ENCODE measurements at regions not wholly inside any gene's neighbourhood (a gene's known extent, or its start where the extent isn't known, plus 50 kb on each side); places are given as distances from the start of the nearest gene placed in this dataset.

DNA sequence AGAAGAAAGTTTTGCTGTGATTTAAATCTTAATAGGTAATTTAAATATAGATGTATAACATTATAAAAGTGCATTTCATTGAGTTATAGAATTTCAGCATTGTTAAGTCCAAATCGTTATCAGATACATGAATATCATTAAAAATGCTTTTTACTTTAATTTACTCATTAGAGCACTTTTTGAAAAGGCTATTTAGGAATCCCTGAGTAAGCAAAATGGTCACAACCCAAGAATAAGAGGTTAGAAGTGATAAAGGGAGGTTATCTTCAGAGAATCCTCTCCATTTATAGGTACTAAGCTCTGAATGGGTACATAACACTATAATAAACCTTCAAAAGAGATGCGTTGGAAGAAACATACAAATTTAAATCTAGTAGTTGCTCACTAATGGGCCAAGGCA lies 130.7 kb downstream of the SLC30A10 start:
- H2AK5ac ChIP-seq (ENCODE audit: low read length) = no peak overlapping the region
- H3K14ac ChIP-seq (ENCODE audit: low read length) = no peak overlapping the region
- no peaks in the 10 kb centered on the region for H3K4me1 ChIP-seq (ENCODE audit: control insufficient read depth in 1 of 2, insufficient read depth in 2 of 2, low read length in 2 of 2)
- WGBS (ENCODE audit: extremely low coverage, insufficient coverage, insufficient read length) = no CpG with 5 or more reads among the region's 2 CpGs
- no peaks in the 10 kb centered on the region for H3K36me3 ChIP-seq (ENCODE audit: control insufficient read depth in 1 of 2, insufficient read depth in 2 of 2, low read length in 2 of 2)
- H3K18ac ChIP-seq (ENCODE audit: low read length) = no peak overlapping the region
- no peak overlapping the region for H4K91ac ChIP-seq (ENCODE audit: low read depth, low read length)
- H3K9me3 ChIP-seq (ENCODE audit: insufficient read depth, low read depth, low read length) = no peaks in the 10 kb centered on the region
- H3K4me2 ChIP-seq (ENCODE audit: low read length) = no peak overlapping the region
- no peak overlapping the region for H3K9ac ChIP-seq (ENCODE audit: low read length)
- H3K27me3 ChIP-seq (ENCODE audit: insufficient read depth, low read length) = no peaks in the 10 kb centered on the region
- no peak overlapping the region for H2BK120ac ChIP-seq (ENCODE audit: insufficient read depth, low read length, poor library complexity)
- H3K27ac ChIP-seq (ENCODE audit: low read depth, low read length) = no peak overlapping the region
- no peaks in the 10 kb centered on the region for H3K79me2 ChIP-seq (ENCODE audit: control insufficient read depth, insufficient read depth, low read length, poor library complexity)
- H4K8ac ChIP-seq (ENCODE audit: low read depth, low read length) = no peak overlapping the region
- H3K4me3 ChIP-seq (ENCODE audit: low read depth, low read length) = no peak overlapping the region
- H2BK12ac ChIP-seq (ENCODE audit: low read length) = no peak overlapping the region
- H3K4ac ChIP-seq (ENCODE audit: low read depth, low read length) = no peak overlapping the region
- no peak overlapping the region for H4K12ac ChIP-seq (ENCODE audit: low read depth, low read length)
- no peaks in the 10 kb centered on the region for H3K79me1 ChIP-seq (ENCODE audit: low read length)
- no peak overlapping the region for H2BK5ac ChIP-seq (ENCODE audit: low read depth, low read length, poor library complexity)
- no peak overlapping the region for H2AFZ ChIP-seq (ENCODE audit: insufficient read depth, low read length, poor library complexity)
- no peak for DNase-seq
- H3K23ac ChIP-seq (ENCODE audit: low read length) = no peak overlapping the region

- Histone ChIP-seq H3K79me1 (ENCODE audit: low read length) (no peaks in the 10 kb centered on the region), H3K4me1 (ENCODE audit: control insufficient read depth in 1 of 2, insufficient read depth in 2 of 2, low read length in 2 of 2) (no peaks in the 10 kb centered on the region), H3K79me2 (ENCODE audit: control insufficient read depth, insufficient read depth, low read length, poor library complexity) (no peaks in the 10 kb centered on the region), H3K9ac (ENCODE audit: low read length) (no peak overlapping the region), H3K23ac (ENCODE audit: low read length) (no peak overlapping the region), H3K18ac (ENCODE audit: low read length) (no peak overlapping the region), H2BK120ac (ENCODE audit: insufficient read depth, low read length, poor library complexity) (no peak overlapping the region), H2BK5ac (ENCODE audit: low read depth, low read length, poor library complexity) (no peak overlapping the region), H3K9me3 (ENCODE audit: insufficient read depth, low read depth, low read length) (no peaks in the 10 kb centered on the region), H2BK12ac (ENCODE audit: low read length) (no peak overlapping the region), H2AFZ (ENCODE audit: insufficient read depth, low read length, poor library complexity) (no peak overlapping the region), H3K4me2 (ENCODE audit: low read length) (no peak overlapping the region), H3K4me3 (ENCODE audit: low read depth, low read length) (no peak overlapping the region), H2AK5ac (ENCODE audit: low read length) (no peak overlapping the region), H4K12ac (ENCODE audit: low read depth, low read length) (no peak overlapping the region), H3K4ac (ENCODE audit: low read depth, low read length) (no peak overlapping the region), H3K27me3 (ENCODE audit: insufficient read depth, low read length) (no peaks in the 10 kb centered on the region), H4K91ac (ENCODE audit: low read depth, low read length) (no peak overlapping the region), H3K36me3 (ENCODE audit: control insufficient read depth in 1 of 2, insufficient read depth in 2 of 2, low read length in 2 of 2) (no peaks in the 10 kb centered on the region), H4K8ac (ENCODE audit: low read depth, low read length) (no peak overlapping the region), H3K14ac (ENCODE audit: low read length) (no peak overlapping the region), H3K27ac (ENCODE audit: low read depth, low read length) (no peak overlapping the region)
- DNase-seq = no peak
These were observed 131.3 kb downstream of the SLC30A10 start for GRCh38 chr1:219797009-219797408.

DNA sequence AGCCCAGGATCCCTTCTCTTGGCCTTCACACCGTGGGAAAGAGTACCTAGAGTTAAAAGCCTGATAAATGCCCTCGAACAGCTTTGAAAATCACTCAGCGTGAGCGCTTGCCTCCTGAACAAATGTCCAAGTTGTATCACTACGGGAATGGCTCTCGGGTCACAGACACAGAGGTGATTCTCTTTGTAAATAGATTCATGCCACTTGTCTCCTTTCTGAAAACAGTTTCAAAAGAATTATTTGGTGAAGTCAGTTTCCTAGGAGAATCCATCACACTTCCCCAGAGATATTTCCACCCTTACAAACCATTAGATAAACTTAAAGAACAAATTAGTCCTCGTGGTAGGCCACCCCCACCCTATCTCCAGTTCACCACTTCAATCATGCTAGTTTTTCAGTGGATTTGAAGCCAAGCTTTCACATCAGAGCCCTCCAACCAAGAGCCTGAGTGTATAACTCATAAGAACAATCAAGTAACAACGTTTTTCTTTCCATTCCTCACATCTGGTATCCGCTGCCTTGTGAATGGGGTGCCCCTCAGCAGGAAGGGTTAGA lies 132.9 kb downstream of the SLC30A10 start:
- no peaks in the 10 kb centered on the region for H3K27me3 ChIP-seq (ENCODE audit: insufficient read depth, low read length)
- no CpG with 5 or more reads among the region's 9 CpGs for WGBS (ENCODE audit: extremely low coverage, insufficient coverage, insufficient read length)
- H2AK5ac ChIP-seq (ENCODE audit: low read length) = no peak overlapping the region
- H2BK5ac ChIP-seq (ENCODE audit: low read depth, low read length, poor library complexity) = no peak overlapping the region
- no peak overlapping the region for H2BK120ac ChIP-seq (ENCODE audit: insufficient read depth, low read length, poor library complexity)
- no peaks in the 10 kb centered on the region for H3K36me3 ChIP-seq (ENCODE audit: control insufficient read depth in 1 of 2, insufficient read depth in 2 of 2, low read length in 2 of 2)
- H3K27ac ChIP-seq (ENCODE audit: low read depth, low read length) = no peak overlapping the region
- H3K14ac ChIP-seq (ENCODE audit: low read length) = no peak overlapping the region
- DNase-seq = no peak
- H4K91ac ChIP-seq (ENCODE audit: low read depth, low read length) = no peak overlapping the region
- H4K12ac ChIP-seq (ENCODE audit: low read depth, low read length) = no peak overlapping the region
- no peak overlapping the region for H2BK12ac ChIP-seq (ENCODE audit: low read length)
- no peaks in the 10 kb centered on the region for H3K4me1 ChIP-seq (ENCODE audit: control insufficient read depth in 1 of 2, insufficient read depth in 2 of 2, low read length in 2 of 2)
- H4K8ac ChIP-seq (ENCODE audit: low read depth, low read length) = no peak overlapping the region
- H3K9me3 ChIP-seq (ENCODE audit: insufficient read depth, low read depth, low read length) = no peaks in the 10 kb centered on the region
- H3K79me2 ChIP-seq (ENCODE audit: control insufficient read depth, insufficient read depth, low read length, poor library complexity) = no peaks in the 10 kb centered on the region
- H3K4me3 ChIP-seq (ENCODE audit: low read depth, low read length) = no peak overlapping the region
- H2AFZ ChIP-seq (ENCODE audit: insufficient read depth, low read length, poor library complexity) = no peak overlapping the region
- no peak overlapping the region for H3K23ac ChIP-seq (ENCODE audit: low read length)
- no peak overlapping the region for H3K9ac ChIP-seq (ENCODE audit: low read length)
- H3K4me2 ChIP-seq (ENCODE audit: low read length) = no peak overlapping the region
- H3K4ac ChIP-seq (ENCODE audit: low read depth, low read length) = no peak overlapping the region
- H3K79me1 ChIP-seq (ENCODE audit: low read length) = no peaks in the 10 kb centered on the region
- H3K18ac ChIP-seq (ENCODE audit: low read length) = no peak overlapping the region

GRCh38 chr1:219794085-219794743 lies 134.1 kb downstream of the SLC30A10 start:
- Histone ChIP-seq H3K4me2 (ENCODE audit: low read length) (no peak overlapping the region), H4K8ac (ENCODE audit: low read depth, low read length) (no peak overlapping the region), H3K79me1 (ENCODE audit: low read length) (no peaks in the 10 kb centered on the region), H3K18ac (ENCODE audit: low read length) (no peak overlapping the region), H3K4me1 (ENCODE audit: control insufficient read depth in 1 of 2, insufficient read depth in 2 of 2, low read length in 2 of 2) (no peaks in the 10 kb centered on the region), H4K12ac (ENCODE audit: low read depth, low read length) (no peak overlapping the region), H3K79me2 (ENCODE audit: control insufficient read depth, insufficient read depth, low read length, poor library complexity) (no peaks in the 10 kb centered on the region), H2AFZ (ENCODE audit: insufficient read depth, low read length, poor library complexity) (no peak overlapping the region), H3K14ac (ENCODE audit: low read length) (no peak overlapping the region), H3K36me3 (ENCODE audit: control insufficient read depth in 1 of 2, insufficient read depth in 2 of 2, low read length in 2 of 2) (no peaks in the 10 kb centered on the region), H3K4ac (ENCODE audit: low read depth, low read length) (no peak overlapping the region), H3K23ac (ENCODE audit: low read length) (no peak overlapping the region), H2AK5ac (ENCODE audit: low read length) (no peak overlapping the region), H2BK12ac (ENCODE audit: low read length) (no peak overlapping the region), H2BK5ac (ENCODE audit: low read depth, low read length, poor library complexity) (no peak overlapping the region), H3K9ac (ENCODE audit: low read length) (no peak overlapping the region), H3K4me3 (ENCODE audit: low read depth, low read length) (no peak overlapping the region), H3K9me3 (ENCODE audit: insufficient read depth, low read depth, low read length) (no peaks in the 10 kb centered on the region), H3K27me3 (ENCODE audit: insufficient read depth, low read length) (no peaks in the 10 kb centered on the region), H3K27ac (ENCODE audit: low read depth, low read length) (no peak overlapping the region), H4K91ac (ENCODE audit: low read depth, low read length) (no peak overlapping the region), H2BK120ac (ENCODE audit: insufficient read depth, low read length, poor library complexity) (no peak overlapping the region)
- WGBS (ENCODE audit: extremely low coverage, insufficient coverage, insufficient read length) = no CpG with 5 or more reads among the region's 8 CpGs
- no peak for DNase-seq
